H9 (cell line): ENCODE measurements at regions not wholly inside any gene's neighbourhood (a gene's known extent, or its start where the extent isn't known, plus 50 kb on each side); places are given as distances from the start of the nearest gene placed in this dataset.

ENCODE experiments used
- DNase-seq: peaks from one replicate; pipeline ENCODE4 v3.0.0-alpha.2; 2017
- H2AFZ ChIP-seq: one replicate; pipeline ENCODE4 v1.6.1; 2013; ENCODE audit warnings: mild to moderate bottlenecking, low read length, control low read depth, moderate library complexity
- H2AK5ac ChIP-seq: 2 replicates; pipeline ENCODE4 v1.6.1; 2013; ENCODE audit warnings: low read length, control low read depth, mixed read lengths; ENCODE audit not compliant: insufficient read length
- H2BK120ac ChIP-seq: one replicate; pipeline ENCODE4 v1.6.1; 2013; ENCODE audit warnings: low read depth, mild to moderate bottlenecking, low read length, control low read depth, inconsistent platforms; ENCODE audit not compliant: poor library complexity, severe bottlenecking
- H2BK12ac ChIP-seq: 2 replicates; pipeline ENCODE4 v1.6.1; 2013; ENCODE audit warnings: low read length, control low read depth, mixed read lengths, low read depth; ENCODE audit not compliant: insufficient read length
- H2BK15ac ChIP-seq: 2 replicates; pipeline ENCODE4 v1.6.1; 2013; ENCODE audit warnings: low read depth, low read length, control low read depth
- H2BK20ac ChIP-seq: one replicate; pipeline ENCODE4 v1.6.1; 2013; ENCODE audit warnings: low read depth, mild to moderate bottlenecking, low read length, control low read depth, inconsistent platforms; ENCODE audit not compliant: poor library complexity, severe bottlenecking
- H2BK5ac ChIP-seq: 2 replicates; pipeline ENCODE4 v1.6.1; 2013; ENCODE audit warnings: low read length, control low read depth, mixed read lengths; ENCODE audit not compliant: insufficient read length
- H3K14ac ChIP-seq: 2 replicates; pipeline ENCODE4 v1.6.1; 2013; ENCODE audit warnings: low read length, control low read depth; ENCODE audit not compliant: insufficient read depth
- H3K18ac ChIP-seq: 2 replicates; pipeline ENCODE4 v1.6.1; 2013; ENCODE audit warnings: low read depth, mild to moderate bottlenecking, mixed read lengths, low read length, control low read depth; ENCODE audit not compliant: insufficient read length
- H3K23ac ChIP-seq: 2 replicates; pipeline ENCODE4 v1.6.1; 2013; ENCODE audit warnings: low read length, control low read depth, mixed read lengths, low read depth; ENCODE audit not compliant: insufficient read length
- H3K23me2 ChIP-seq: 2 replicates; pipeline ENCODE4 v1.6.1; 2013; ENCODE audit warnings: low read depth, mild to moderate bottlenecking, mixed read lengths, low read length, control low read depth; ENCODE audit not compliant: insufficient read length, poor library complexity, severe bottlenecking
- H3K27ac ChIP-seq: 2 replicates; pipeline ENCODE4 v1.5.1; 2013; ENCODE audit warnings: low read length, control low read depth, mixed read lengths, low read depth; ENCODE audit not compliant: insufficient read length
- H3K27me3 ChIP-seq: 2 replicates; pipeline ENCODE4 v1.6.1; 2013; ENCODE audit warnings: low read length, control low read depth, inconsistent platforms; ENCODE audit not compliant: insufficient read depth
- H3K4ac ChIP-seq: 2 replicates; pipeline ENCODE4 v1.6.1; 2013; ENCODE audit warnings: low read depth, mild to moderate bottlenecking, control low read depth, inconsistent platforms, low read length, moderate library complexity
- H3K4me1 ChIP-seq: 2 replicates; pipeline ENCODE4 v1.6.1; 2013; ENCODE audit warnings: low read length, control low read depth, inconsistent platforms; ENCODE audit not compliant: insufficient read depth
- H3K4me2 ChIP-seq: 2 replicates; pipeline ENCODE4 v1.6.1; 2013; ENCODE audit warnings: low read length, control low read depth, mixed read lengths; ENCODE audit not compliant: insufficient read length, insufficient read depth
- H3K56ac ChIP-seq: 2 replicates; pipeline ENCODE4 v1.6.1; 2013; ENCODE audit warnings: low read depth, mild to moderate bottlenecking, mixed read lengths, low read length, control low read depth; ENCODE audit not compliant: insufficient read length
- H3K79me1 ChIP-seq: 2 replicates; pipeline ENCODE4 v1.6.1; 2013; ENCODE audit warnings: low read depth, mild to moderate bottlenecking, moderate library complexity, low read length, control low read depth, inconsistent platforms; ENCODE audit not compliant: insufficient read depth, poor library complexity, severe bottlenecking
- H3K79me2 ChIP-seq: 2 replicates; pipeline ENCODE4 v1.6.1; 2013; ENCODE audit warnings: low read length, control low read depth, inconsistent platforms; ENCODE audit not compliant: insufficient read depth
- H3K9ac ChIP-seq: 2 replicates; pipeline ENCODE4 v1.6.1; 2013; ENCODE audit warnings: low read length, control low read depth, mixed read lengths; ENCODE audit not compliant: insufficient read length; ENCODE audit errors: extremely low read depth
- H3K9me3 ChIP-seq: one replicate; pipeline ENCODE4 v1.6.1; 2013; ENCODE audit warnings: low read depth, low read length, inconsistent platforms; ENCODE audit not compliant: control insufficient read depth
- H3T11ph ChIP-seq: one replicate; pipeline ENCODE4 v1.6.1; 2013; ENCODE audit warnings: mild to moderate bottlenecking, low read length, control low read depth, inconsistent platforms
- H4K20me1 ChIP-seq: one replicate; pipeline ENCODE4 v1.6.1; 2013; ENCODE audit not compliant: control insufficient read depth, insufficient read length, insufficient read depth
- H4K5ac ChIP-seq: 2 replicates; pipeline ENCODE4 v1.6.1; 2013; ENCODE audit warnings: low read depth, mild to moderate bottlenecking, mixed read lengths, low read length, control low read depth; ENCODE audit not compliant: insufficient read length
- H4K8ac ChIP-seq: replicated peaks from 2 replicates; pipeline ENCODE4 v1.6.1; 2013; ENCODE audit warnings: low read length, control low read depth, mixed read lengths, low read depth; ENCODE audit not compliant: insufficient read length
- H4K91ac ChIP-seq: 2 replicates; pipeline ENCODE4 v1.6.1; 2013; ENCODE audit warnings: low read depth, mild to moderate bottlenecking, moderate library complexity, mixed read lengths, low read length, control low read depth; ENCODE audit not compliant: insufficient read length
- H3K27ac Mint-ChIP-seq, 3 experiments: 2 replicates in 2 of 3; 3 replicates in 1 of 3; pipeline ENCODE4 v1.8.0; 2020 to 2021; ENCODE audit warnings: mixed read lengths in 3 of 3, mild to moderate bottlenecking in 1 of 3, moderate library complexity in 1 of 3
- H3K27me3 Mint-ChIP-seq: 2 replicates; pipeline ENCODE4 v1.8.0; 2021; ENCODE audit warnings: low read depth, mild to moderate bottlenecking, moderate library complexity, mixed read lengths
- H3K36me3 Mint-ChIP-seq, 3 experiments: 2 replicates in 2 of 3; 3 replicates in 1 of 3; pipeline ENCODE4 v1.8.0; 2020 to 2021; ENCODE audit warnings: low read depth in 3 of 3, mixed read lengths in 3 of 3; ENCODE audit not compliant: insufficient read depth in 1 of 3
- H3K4me1 Mint-ChIP-seq, 2 experiments: 2 replicates each; pipeline ENCODE4 v1.8.0; 2020; ENCODE audit warnings: mixed read lengths in 2 of 2
- H3K4me3 Mint-ChIP-seq, 2 experiments: 2 replicates in 1 of 2; 3 replicates in 1 of 2; pipeline ENCODE4 v1.8.0; 2020 to 2021; ENCODE audit warnings: mild to moderate bottlenecking in 2 of 2, mixed read lengths in 2 of 2, moderate library complexity in 1 of 2
- H3K9me3 Mint-ChIP-seq, 2 experiments: 2 replicates in 1 of 2; 3 replicates in 1 of 2; pipeline ENCODE4 v1.8.0; 2020; ENCODE audit warnings: mild to moderate bottlenecking in 2 of 2, mixed read lengths in 2 of 2, moderate library complexity in 1 of 2
- CTCF ChIP-seq: fragments of 200-600 bp; sonication (generic); conservative IDR thresholded peaks from 3 replicates; pipeline ENCODE4 v1.8.0; 2021; ENCODE audit warnings: antibody characterized with exemption, mild to moderate bottlenecking
- WGBS: extraction: QIAGEN DNeasy Blood & Tissue Kit; methylation state at CpG from one replicate; pipeline ENCODE4 v1.1.7; 2013; ENCODE audit warnings: missing lambda C conversion rate, low lambda C conversion rate, mixed read lengths; ENCODE audit not compliant: insufficient read length; ENCODE audit errors: extremely low coverage; 5-methylcytosine and 5-hydroxymethylcytosine counted together

GRCh38 chr2:228268301-228268700 is 86.8 kb upstream of the SPHKAP start:
- no peak for DNase-seq
- Histone ChIP-seq H2BK20ac (no peak overlapping the region), H3K23me2 (no peaks in the 10 kb centered on the region), H3K23ac (no peak overlapping the region), H3K27me3 (no peaks in the 10 kb centered on the region), H4K8ac (no peak overlapping the region), H3K4me2 (no peak overlapping the region), H4K91ac (no peak overlapping the region), H2BK12ac (no peak overlapping the region), H3K14ac (no peak overlapping the region), H4K20me1 (no peaks in the 10 kb centered on the region), H3K27ac (no peak overlapping the region), H2BK15ac (no peak overlapping the region), H3K9me3 (no peaks in the 10 kb centered on the region), H2BK120ac (no peak overlapping the region), H2BK5ac (no peak overlapping the region), H2AFZ (no peak overlapping the region), H3K4me1 (no peaks in the 10 kb centered on the region; the same call in 1 of the 2 replicates), H3K79me2 (no peaks in the 10 kb centered on the region), H4K5ac (no peak overlapping the region), H3T11ph (no peak overlapping the region), H3K18ac (no peak overlapping the region), H3K9ac (no peak overlapping the region), H3K4ac (no peak overlapping the region), H3K79me1 (no peaks in the 10 kb centered on the region), H2AK5ac (no peak overlapping the region), H3K56ac (no peak overlapping the region)
- Mint-ChIP-seq H3K36me3 (no peaks in the 10 kb centered on the region; a peak in 1 of 7 replicates), H3K27ac (no peak overlapping the region), H3K9me3 (peaks cover 2 to 3% of the 10 kb centered on the region in 2 experiments; a peak in 2 of 5 replicates), H3K4me1 (peaks cover 3 to 4% of the 10 kb centered on the region in 2 experiments; a peak in 2 of 4 replicates), H3K4me3 (no peak overlapping the region), H3K27me3 (no peaks in the 10 kb centered on the region)
- TF ChIP-seq CTCF, result no peak
- WGBS, result no CpG with 5 or more reads among the region's 2 CpGs
